Stimulated activated CD4-positive, alpha-beta T cell treated with anti-CD3 and anti-CD28 coated beads, Interleukin-1b, Interleukin-23, amount 100 ng/mL, for 24 hours (primary cell): ENCODE measurements at regions not wholly inside any gene's neighbourhood (a gene's known extent, or its start where the extent isn't known, plus 50 kb on each side); places are given as distances from the start of the nearest gene placed in this dataset.

ENCODE experiments used
- DNase-seq, 4 experiments: peaks; one replicate each; pipeline ENCODE4 v3.0.0-alpha.2; 2020; ENCODE audit warnings: low read depth in 4 of 4, low spot score in 1 of 4

DNA sequence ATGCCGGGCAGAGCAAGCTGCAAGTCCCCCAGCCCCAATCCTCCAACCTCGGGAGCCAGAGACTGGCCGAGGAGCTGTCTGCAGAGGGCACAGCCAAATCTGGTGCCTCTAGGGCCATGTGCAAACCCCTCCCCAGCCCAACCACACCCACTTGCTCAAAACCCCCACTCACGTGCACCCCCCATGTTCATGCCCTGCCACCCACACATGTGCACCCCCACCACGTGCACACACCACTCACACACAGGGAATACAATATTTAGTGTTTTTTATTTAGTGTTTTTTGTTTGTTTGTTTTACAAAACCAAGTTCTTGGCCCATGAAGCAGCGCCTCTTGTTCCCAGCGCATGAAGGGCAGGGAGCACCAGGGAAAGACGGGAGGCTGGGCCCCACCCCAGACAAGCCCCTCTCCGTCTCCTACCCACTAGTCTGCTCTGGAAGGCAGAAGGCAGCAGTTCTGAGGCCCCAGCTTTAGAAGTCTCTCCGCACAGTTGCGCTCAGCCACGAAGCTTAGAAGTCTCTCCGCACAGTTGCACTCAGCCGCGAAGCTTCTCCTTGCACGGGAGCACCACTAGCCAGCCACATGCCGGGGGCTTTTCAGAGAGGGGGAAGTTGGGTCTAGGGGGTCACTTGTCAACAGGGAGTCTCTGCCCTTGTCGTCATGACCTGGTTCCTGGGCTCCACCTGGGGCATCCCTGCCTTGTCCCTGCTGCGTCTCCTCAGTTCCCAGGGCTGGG, 276.1 kb upstream of the HDAC4 start:
- no peak for DNase-seq

DNA sequence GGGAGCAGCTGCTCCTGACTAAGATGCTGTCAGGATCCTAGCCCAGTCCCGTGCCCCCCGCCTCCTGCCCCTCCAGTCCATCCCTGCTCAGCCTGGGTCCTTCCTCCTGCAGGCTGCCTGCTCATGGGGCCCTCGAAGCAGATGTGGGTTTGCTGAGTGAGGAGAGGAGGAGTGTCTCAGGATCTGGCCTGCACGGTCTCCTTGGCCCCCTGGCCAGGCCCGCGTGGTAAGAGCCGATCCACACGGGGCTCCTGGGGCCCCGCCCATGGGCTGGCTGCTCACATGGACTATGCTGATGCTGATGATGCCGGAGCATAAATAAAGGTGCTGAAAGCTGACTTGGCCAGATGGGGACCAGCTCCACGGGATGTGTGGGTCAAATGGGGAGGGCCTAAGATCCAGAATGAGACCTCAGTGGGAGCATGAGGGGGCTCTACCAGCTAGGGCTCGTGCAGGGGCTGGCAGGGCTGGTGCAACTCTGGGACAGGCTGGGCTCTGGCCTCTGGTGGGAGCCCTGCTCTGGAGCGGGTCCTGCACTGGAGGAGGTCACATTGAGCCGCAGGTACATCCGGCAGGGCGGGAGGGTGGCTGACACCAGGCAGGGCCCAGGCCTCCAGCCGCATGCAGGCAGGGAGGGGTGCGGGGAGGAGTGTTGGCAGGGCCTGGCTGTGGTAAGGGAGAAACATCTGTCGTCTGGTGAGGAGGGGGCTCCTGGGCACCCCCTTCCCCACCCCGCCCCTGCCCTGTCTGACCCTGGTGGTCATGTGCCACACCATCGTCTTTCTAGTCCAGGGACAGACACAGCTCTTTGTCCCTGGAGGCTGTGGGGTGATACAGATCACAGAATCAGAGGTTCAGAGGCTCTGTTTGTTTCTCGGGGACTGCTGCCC, 275.3 kb upstream of the HDAC4 start:
- DNase-seq, result no peak

DNA sequence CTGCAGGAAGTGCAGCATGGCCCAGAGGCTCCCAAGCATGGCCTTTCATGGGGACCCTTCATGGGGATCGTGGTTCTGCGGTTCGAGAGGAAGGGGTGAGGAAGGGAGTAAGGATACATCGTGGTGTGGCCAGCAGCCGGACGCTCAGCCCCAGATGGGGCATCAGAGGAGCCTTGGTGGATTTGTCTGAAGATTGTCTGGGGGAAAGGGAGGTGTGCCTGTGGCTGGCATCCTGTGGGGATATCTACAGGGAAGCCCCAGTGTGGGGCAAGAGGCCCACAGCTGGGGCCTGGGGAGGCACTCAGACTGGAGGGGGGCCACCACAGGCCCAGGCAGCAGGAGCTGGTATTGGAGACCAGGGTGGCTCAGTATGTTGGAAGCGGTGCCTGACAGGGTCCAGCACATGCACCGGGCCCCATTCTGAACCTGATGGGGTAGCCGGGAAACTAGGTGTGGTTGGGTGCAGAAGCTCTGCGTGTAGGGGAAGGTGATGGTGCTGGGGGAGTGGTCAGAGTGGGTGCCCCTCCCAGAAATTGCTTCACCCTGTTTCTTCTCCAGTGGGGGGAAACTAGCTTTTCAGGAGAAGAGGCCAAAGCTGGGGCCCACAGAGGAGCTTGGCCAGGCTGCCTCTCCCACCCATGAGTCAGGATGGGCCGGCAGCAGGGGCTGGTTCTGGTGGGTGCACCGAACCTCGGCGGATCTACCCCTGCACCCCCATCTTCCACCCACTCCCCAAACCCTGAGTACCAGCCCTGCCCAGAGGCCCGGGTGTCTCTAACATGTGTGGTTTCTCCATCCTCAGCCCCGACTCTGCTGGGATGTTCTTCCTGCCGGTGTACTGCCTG, 274.4 kb upstream of the HDAC4 start:
- DNase-seq, result no peak

DNA sequence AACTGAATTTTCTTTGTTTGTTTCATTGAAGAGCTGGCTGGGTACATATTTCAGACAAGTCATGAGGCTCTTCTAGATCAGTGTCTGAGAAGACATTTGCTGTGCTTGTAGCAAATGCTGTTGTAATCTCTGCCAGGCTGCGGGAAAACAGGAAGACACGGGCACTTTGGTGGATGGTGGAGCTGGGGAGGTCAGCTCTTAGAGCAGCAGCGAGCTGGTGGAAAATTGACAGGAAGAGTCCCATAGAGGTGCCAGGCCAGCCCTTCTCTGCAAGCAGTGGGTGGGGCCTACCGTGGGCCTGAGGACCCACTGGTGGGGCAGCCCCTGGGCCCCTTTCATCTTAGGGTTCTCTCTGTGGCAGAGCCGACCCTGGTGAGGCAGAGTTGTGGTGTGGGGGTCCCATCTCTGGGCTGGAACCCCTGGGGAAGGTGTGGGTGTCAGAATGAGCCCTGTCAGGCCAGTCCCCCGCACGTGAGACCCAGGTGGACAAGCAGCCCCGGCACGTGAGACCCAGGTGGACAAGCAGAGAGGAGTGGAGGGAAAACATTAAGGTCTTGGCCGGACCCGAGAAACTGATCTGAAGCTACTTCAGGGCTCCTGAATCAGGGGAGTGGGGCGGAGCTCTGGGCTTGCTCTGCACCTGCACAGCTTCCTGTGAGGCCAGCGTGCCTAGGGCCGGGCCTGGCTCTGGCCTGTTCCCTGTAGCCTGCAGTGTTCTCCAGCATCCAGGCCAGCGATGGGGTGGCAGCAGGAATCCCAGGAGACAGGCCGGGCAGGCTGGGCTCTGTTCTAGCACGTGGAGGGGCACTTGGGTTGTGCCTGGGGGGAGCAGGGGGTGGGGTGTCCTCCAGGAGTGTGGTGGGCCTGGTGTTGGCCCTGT, 273.5 kb upstream of the HDAC4 start:
- DNase-seq, result no peak

DNA sequence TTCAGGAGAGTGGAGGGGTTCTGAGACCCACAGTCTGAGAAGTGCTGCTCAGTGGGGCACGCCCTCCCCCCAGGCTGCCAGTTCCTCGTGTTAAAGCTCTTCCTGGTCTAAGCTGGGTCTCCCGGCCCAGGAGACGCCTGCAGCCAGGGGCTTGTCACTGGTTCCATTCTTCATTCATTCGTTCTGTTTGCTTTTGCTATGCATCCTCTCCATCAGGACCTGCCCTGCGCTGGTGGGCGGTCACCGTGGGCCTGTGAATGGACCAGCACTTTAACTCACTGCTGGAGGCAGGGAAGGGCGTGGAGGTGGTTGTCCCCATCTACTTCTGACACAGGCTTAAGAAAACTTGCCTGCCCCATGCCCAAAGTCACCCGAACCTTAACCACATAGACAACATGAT, 272.8 kb upstream of the HDAC4 start:
- DNase-seq, result no peak

DNA sequence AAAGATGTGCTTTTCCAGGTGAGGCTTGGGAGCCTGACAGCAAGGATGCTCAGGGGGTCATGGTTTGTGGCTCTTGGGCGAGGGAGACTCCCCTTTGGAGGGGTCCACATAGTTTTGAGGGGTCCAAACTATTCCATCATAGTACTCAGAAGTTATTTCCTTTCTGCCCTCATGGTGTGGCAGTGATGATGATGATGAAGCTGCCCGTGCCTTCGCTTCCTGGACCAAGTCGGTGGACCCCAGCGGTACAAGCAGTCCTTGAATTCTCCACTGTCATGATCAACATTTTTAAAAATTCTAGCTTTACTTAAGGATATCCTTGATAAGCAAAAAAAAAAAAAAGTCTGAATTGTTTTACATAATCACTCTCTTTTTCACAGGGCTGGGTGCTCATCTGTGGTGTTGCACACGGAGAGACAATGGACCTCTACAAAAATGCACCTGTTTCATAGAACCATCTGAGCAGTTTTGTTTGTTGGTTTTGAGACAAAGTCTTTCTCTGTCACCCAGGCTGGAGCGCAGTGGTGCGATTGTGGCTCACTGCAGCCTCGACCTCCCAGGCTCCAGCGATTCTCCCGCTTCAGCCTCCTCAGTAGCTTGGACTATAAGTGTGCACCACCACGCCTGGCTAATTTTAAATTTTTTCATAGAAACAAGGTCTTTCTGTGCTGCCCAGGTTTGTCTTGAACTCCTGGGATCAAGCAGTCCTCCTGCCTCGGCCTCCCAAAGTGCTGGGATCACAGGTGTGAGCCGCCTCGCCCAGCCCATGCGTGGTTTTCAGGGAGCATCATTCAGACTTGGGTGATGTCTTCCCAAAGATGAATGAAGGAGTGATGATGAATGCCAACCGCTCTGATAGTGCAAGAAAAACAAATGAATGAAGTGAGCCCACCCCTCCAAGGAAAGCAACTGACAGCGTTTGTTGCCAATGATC, 271.4 kb upstream of the HDAC4 start:
- DNase-seq, result no peak

DNA sequence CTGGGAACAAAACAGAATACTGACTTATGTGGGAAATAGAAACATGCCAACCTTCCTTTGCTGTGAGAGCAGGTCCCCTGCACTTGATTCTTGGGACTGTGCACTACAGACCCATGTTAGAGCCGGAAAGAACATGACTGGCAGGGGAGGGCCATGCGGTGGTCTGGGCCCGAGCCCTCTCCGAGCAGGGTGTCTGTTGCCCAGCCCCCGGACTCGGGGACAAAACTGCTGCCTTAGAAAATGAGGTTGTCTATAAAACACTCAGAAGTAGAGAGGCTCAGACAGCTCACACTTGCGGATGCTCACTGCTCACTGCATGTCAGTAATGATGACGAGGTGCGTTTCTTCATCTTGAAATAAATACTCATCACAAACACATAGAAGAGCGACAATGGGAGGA, 270.7 kb upstream of the HDAC4 start:
- DNase-seq, result no peak

DNA sequence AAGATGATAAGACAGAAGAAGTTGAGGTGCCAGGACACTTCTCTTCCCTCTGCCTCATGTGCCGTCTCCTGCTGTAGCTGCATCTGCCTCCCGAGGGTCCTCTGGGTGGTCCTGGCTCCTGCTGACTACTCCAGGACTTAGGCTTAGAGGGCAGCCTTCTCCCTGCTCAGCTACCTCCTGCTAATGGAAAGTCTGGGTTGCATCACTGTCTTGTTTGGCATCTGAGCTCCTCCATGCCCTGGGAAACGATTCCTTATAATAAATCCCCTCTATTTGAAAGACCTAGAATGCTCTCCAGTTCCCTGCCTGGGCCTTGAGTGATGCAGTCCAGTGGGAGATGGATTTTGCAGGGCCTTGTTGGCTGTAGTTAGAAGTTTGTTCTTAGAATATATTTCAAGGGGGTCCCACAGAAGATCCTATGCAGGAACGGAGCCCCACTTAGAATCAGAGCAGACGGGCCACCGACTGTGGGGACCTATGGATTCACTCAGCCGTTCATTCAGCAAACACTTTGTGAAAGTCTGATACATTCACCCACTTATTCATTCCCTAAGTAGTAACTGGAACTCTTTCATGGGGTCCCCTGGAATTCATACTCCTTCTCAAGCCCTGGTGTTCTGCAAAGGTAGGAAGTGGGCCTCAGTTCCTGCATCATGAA, 269.8 kb upstream of the HDAC4 start:
- DNase-seq, result no peak

DNA sequence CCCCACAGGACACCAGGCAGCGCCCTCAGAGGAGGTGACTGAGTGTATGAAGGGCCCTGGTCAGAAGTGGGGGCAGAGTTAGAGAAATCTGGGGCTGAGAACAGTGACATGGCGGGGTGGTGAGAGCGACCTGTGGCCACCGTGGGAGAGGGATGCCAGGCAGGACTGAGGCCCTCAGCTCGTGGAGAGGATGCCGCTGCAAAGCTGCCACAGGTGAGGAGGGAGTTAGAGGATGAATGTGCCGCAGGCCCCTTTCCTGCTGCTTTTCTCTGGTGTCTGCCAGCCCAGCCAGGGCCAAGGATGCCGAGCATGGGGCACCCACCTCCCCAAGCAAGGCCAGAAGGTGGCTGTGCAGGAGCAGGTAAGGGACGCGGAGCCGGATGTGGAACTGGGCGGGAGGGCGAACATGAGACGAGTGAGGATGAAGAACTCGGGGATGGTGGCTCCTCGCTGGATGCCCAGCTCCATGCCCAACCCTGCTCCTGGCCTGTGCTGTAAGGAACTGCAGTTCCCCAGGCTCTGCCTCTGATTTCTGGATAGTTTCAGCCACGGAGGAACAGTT, 269.2 kb upstream of the HDAC4 start:
- DNase-seq, result no peak

DNA sequence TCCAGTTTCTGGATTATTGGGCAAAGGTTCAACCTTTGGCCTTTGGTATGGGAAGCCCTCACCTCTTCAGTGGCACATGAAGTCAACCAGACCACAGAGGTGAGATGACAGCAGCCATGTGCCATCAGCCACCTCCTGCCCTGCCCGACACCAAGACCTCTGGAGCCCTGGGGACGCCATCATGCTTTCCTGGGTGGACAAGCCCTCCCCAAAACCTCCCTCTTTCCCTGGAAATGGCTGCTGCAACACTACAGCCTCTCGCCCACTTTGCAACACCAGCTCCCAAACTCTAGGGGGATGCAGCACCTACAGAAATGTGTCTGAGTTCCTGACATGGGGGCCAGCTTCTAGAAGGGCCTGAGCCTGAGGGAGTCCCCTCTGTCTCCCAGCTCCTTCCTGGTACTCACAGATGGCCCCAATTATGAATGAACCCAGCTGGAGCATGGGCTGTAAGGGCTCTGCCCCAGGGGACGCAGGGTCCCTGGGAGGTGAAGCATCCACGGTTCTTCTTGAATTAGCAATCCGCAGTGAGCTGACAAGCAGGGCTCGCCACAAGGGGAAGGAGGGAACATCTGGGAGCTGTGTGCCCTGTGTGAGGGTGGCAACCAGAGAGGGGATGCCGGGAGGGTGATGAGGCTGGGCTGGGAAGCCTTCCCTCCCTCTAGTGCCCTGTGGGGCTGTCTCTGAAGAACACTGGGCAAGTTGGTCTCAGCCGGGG, 268.5 kb upstream of the HDAC4 start:
- no peak for DNase-seq

DNA sequence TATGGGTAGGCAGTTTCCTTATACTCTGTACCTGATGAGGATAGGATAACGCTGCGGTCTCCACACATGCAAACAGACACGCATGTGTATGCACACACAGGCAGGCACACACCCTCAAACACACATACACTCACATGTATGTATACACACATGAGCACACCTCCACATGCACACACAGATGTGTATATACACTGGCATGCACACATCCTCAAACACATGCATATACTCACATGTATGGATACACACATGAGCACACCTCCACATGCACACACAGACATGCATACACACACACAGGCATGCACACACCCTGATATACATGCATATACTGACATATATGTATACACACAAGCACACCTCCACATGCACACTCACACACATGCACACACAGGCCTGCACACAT, 267.8 kb upstream of the HDAC4 start:
- DNase-seq, result no peak

DNA sequence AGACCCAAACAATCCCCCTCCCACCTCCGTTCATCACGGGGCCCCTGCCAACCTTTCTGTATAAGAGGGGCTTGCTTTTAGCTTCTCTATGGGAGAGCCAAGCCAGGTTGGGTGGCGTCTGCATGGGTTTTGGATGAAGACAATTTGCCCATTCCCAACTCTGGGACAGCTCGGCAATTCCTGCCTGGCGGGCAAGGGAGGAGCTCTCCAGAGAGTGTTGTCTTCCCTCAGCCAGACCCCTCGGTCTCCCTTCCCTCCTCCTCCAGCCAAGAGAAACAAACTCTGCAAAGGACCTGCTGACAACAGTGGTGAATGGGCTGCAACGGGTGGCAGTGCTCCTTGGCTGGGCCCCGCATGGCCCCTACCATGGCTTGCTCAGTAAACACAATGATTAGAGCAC, 267.2 kb upstream of the HDAC4 start:
- DNase-seq, result no peak

DNA sequence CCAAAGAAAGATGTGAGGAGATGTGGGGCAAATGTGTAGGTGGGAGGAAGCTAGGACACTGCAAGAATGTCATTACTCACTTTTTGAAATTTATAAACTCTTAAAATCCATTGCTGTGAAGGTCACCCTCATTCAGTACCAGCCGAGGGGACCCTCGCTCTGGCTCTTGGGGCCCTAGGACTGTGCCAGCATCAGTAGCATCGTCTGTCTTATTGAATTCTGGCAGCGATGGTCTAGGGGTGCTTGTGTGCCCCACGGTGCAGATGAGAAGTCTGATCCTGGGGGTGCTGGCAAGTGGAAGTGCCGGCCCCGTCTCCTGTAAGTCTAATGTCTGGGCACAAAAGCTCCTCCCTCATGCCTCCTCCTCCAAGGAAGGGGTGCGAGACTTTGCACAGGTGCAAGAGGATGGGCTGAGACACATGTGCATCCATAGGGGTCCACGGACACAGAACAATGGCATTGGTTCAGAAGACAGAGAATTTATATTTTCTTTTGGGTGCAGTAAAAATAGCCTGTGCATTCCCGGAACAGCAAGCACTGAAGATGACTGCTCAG, 266.7 kb upstream of the HDAC4 start:
- DNase-seq, result no peak

DNA sequence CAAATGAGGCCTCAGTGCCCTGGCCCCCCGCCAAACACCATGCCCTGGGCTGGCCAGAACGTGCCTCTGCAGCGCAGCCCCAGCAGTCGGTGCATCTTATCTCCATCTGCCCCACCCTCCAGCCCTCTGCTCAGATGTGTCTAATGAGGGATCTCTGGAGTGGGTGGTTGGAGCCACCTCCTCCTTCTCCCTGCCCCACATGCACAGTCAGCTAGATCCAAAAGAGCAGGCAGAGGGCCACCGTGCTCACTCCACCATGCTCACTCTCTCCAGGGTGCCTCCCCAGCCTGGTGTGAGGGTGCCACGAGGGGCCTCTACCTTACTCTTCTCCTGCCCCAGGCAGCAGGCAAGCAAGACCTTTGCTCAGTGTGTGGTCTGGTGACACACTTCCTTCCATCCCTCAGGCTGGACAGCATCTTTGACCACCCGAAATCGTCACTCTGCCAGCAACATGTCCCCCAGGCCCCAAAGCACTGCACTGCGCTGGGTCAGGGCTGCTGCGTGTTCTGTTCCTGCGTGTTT, 266.1 kb upstream of the HDAC4 start:
- DNase-seq, result no peak

DNA sequence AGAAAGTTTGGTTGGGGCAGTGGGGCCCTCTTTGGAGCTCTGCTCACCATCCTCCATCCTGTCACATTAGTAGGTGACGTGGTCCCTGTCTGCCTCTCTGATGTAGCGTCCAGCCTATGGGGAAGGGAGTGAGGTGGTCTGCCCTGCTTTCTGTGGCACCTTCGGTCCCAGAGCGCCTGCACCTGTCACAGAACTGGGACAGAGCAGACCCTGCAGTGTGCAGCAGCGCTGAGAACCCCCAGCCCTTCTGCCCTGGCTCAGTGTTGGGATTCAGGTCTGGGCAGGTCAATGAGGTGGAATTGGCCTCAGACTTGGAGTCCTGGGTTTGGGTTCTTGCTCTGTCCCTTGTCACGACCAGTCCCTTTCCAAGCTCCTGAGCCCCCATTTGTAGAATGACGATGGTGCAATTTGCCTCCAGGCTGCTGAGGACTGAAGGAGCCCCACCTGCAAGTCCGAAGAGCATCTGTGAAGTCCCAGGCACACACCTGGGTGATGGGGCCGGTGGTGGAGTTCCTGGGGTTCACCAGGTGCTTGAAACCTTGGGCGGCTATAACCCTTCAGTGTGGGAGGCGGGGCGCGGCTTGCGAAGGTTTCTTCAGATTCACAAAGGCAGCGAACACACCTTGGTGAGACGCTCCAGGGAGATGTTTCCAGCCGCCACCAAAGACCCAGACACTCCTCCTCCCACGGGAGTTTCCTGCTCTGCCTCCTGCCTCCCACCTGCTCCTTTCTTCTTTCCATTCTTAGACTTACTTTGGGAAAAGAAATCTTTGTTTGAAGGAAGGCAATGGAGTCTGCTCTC, 265.4 kb upstream of the HDAC4 start:
- no peak for DNase-seq

DNA sequence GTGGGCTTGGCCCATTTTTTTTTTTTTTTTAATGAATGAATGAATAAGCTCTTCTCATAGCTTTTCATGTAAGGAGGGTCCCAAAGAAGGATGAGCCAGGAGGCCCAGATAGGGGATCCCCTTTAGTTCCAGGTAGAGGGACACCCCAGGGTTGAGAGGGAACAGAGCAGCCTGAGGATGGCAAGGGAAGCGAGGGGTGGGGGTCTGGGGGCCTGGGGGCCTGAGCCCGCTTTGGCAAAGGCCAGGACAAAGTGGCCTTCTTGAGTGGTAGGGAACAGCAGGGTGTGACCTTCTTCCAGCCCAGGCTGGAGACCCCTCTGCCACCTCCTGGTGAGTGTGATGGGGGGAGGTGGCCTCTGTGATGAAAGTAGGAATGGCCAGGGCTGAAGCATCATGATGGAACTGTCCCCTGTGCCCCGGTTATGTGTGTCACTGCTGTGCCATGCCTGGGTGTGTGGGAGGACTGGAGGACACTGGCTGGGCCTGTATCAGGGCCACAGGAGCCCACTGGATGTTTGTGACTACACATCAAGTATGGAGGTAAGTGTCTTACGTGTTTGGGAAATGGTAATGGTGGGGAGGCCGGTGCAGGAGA, 263.5 kb upstream of the HDAC4 start:
- no peak for DNase-seq
